ENCODE measurements at regions not wholly inside any gene's neighbourhood (a gene's known extent, or its start where the extent isn't known, plus 50 kb on each side); places are given as distances from the start of the nearest gene placed in this dataset.

DNA sequence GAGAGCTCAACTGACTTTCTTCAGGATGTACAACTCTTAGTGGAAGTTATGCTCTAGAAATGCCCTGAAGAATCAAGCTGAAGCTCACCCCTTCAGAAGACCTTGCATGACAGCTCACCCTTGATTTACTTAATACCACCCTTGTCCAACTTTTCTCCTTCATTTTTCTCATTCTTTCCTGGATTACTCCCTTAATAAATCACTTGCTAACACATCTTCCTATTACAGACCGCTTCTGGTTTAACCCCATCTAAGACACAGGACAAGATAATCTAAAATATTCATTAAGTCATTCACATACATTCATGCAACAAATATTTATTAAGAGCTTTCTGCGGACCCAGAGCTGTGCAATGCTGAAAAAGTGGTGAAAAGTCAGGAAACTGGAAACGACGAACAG is 630.7 kb upstream of the RORB start:
- H3K79me1 ChIP-seq (ENCODE audit: low read depth in 1 of 2, low read length in 2 of 2) = no peaks in the 10 kb centered on the region
- dilution Hi-C loops (cut with HindIII; ENCODE audit: low sequenced_read_pairs, unreplicated experiment) (no loop called here), in situ Hi-C loops (cut with MboI; ENCODE audit: low sequenced_read_pairs) (no loop called here), intact Hi-C loops (cut with micrococcal nuclease) (no loop called here)
- no peak overlapping the region for H2AFZ ChIP-seq (replicated peaks; ENCODE audit: low read length, poor library complexity)
- no peak overlapping the region for H3K14ac ChIP-seq (replicated peaks; ENCODE audit: low read depth, low read length)
- no CpG with 5 or more reads among the region's 4 CpGs for WGBS, 2 experiments (ENCODE audit: extremely low coverage in 2 of 2, insufficient read length in 1 of 2)
- H2BK120ac ChIP-seq (ENCODE audit: low read depth, low read length) = no peak overlapping the region
- no peak overlapping the region for H2BK15ac ChIP-seq (ENCODE audit: low read depth, low read length)
- BruUV-seq (replicated peaks) = no TSS peak
- ChIA-PET POLR2A (ENCODE audit: unreplicated experiment) (no interaction called here), CTCF (no interaction called here)
- no peak for ATAC-seq (ENCODE audit: low read depth)
- peaks cover 7% of the 10 kb centered on the region for H3K9me3 ChIP-seq (ENCODE audit: control insufficient read depth, insufficient read depth, low read length)
- H3K18ac ChIP-seq (ENCODE audit: low read depth, low read length) = no peak overlapping the region
- H2AK9ac ChIP-seq (replicated peaks; ENCODE audit: low read depth, low read length, poor library complexity) = no peak overlapping the region
- no peak overlapping the region for H3K4ac ChIP-seq (ENCODE audit: low read depth, low read length)
- no peak overlapping the region for H3K4me2 ChIP-seq (ENCODE audit: low read depth, low read length)
- H4K5ac ChIP-seq (ENCODE audit: low read depth, low read length) = no peak overlapping the region
- H4K20me1 ChIP-seq (ENCODE audit: insufficient read depth, low read length) = no peaks in the 10 kb centered on the region
- no peak overlapping the region for H2AK5ac ChIP-seq (ENCODE audit: low read depth, low read length)
- no peak overlapping the region for H4K91ac ChIP-seq (ENCODE audit: insufficient read depth, low read depth, low read length)
- no peak overlapping the region for H3K9ac ChIP-seq (ENCODE audit: low read depth, low read length)
- no peak overlapping the region for H3K27ac ChIP-seq (ENCODE audit: insufficient read depth, low read length)
- no peak overlapping the region for H2BK5ac ChIP-seq (ENCODE audit: low read depth, low read length, poor library complexity, severe bottlenecking)
- H4K8ac ChIP-seq (ENCODE audit: low read depth in 2 of 2, low read length in 2 of 2) = no peak overlapping the region
- no peak for DNase-seq
- H3K23ac ChIP-seq (ENCODE audit: low read depth, low read length) = no peak overlapping the region
- no peaks in the 10 kb centered on the region for H3K9me1 ChIP-seq (ENCODE audit: insufficient read depth, low read length)
- H3K27me3 ChIP-seq (ENCODE audit: control insufficient read depth, insufficient read depth, low read length) = no peaks in the 10 kb centered on the region
- no peak overlapping the region for H3K56ac ChIP-seq (ENCODE audit: extremely low read depth, insufficient read depth, low read length)
- no peak overlapping the region for H2BK20ac ChIP-seq (ENCODE audit: low read depth, low read length)
- TF ChIP-seq MAFK (IDR thresholded peaks at IDR 0.05; ENCODE audit: low read depth, low read length) (no peak), BHLHE40 (IDR thresholded peaks at IDR 0.05; ENCODE audit: low read depth, low read length) (no peak), CHD1 (IDR thresholded peaks at IDR 0.05; ENCODE audit: low read depth, low read length) (no peak), RCOR1 (IDR thresholded peaks at IDR 0.05; ENCODE audit: insufficient replicate concordance, low read length) (no peak), CEBPB (IDR thresholded peaks at IDR 0.05; ENCODE audit: low read depth, low read length) (no peak), RAD21 (IDR thresholded peaks at IDR 0.05; ENCODE audit: low read length) (no peak), SMC3 (IDR thresholded peaks at IDR 0.05; ENCODE audit: low read depth, low read length) (no peak)
- H3K36me3 ChIP-seq (ENCODE audit: control insufficient read depth, insufficient read depth, low read length) = no peaks in the 10 kb centered on the region
- H3K4me3 ChIP-seq (ENCODE audit: insufficient read depth, low read depth, low read length) = no peak overlapping the region
- H3K4me1 ChIP-seq (ENCODE audit: control insufficient read depth, insufficient read depth, low read length) = no peaks in the 10 kb centered on the region

Data from IMR-90 (cell line).